ENCODE measurements at regions not wholly inside any gene's neighbourhood (a gene's known extent, or its start where the extent isn't known, plus 50 kb on each side); places are given as distances from the start of the nearest gene placed in this dataset.

GRCh38 chr15:46496491-46497115, 861.8 kb downstream of the SQOR start:
- TF ChIP-seq CTCF (IDR thresholded peaks at IDR 0.05; ENCODE audit: insufficient read depth, low read length), result no peak
- H3K4me3 ChIP-seq (ENCODE audit: low read depth, low read length), result no peak overlapping the region
- no peak for DNase-seq (ENCODE audit: low read depth)

GRCh38 chr15:46502667-46503066, 867.8 kb downstream of the SQOR start:
- no peak for DNase-seq (ENCODE audit: low read depth)
- no peak for TF ChIP-seq CTCF (IDR thresholded peaks at IDR 0.05; ENCODE audit: insufficient read depth, low read length)
- H3K4me3 ChIP-seq (ENCODE audit: low read depth, low read length), result no peak overlapping the region

GRCh38 chr15:46518381-46518780, 883.6 kb downstream of the SQOR start:
- DNase-seq (ENCODE audit: low read depth), result no peak
- H3K4me3 ChIP-seq (ENCODE audit: low read depth, low read length), result no peak overlapping the region
- no peak for TF ChIP-seq CTCF (IDR thresholded peaks at IDR 0.05; ENCODE audit: insufficient read depth, low read length)

GRCh38 chr15:46523701-46524100, 888.9 kb downstream of the SQOR start:
- no peak for DNase-seq (ENCODE audit: low read depth)
- no peak overlapping the region for H3K4me3 ChIP-seq (ENCODE audit: low read depth, low read length)
- no peak for TF ChIP-seq CTCF (IDR thresholded peaks at IDR 0.05; ENCODE audit: insufficient read depth, low read length)

GRCh38 chr15:46525984-46526725, 891.3 kb downstream of the SQOR start:
- TF ChIP-seq CTCF (IDR thresholded peaks at IDR 0.05; ENCODE audit: insufficient read depth, low read length), result no peak
- H3K4me3 ChIP-seq (ENCODE audit: low read depth, low read length), result no peak overlapping the region
- no peak for DNase-seq (ENCODE audit: low read depth)

GRCh38 chr15:46526726-46527110, 891.9 kb downstream of the SQOR start:
- no peak overlapping the region for H3K4me3 ChIP-seq (ENCODE audit: low read depth, low read length)
- no peak for TF ChIP-seq CTCF (IDR thresholded peaks at IDR 0.05; ENCODE audit: insufficient read depth, low read length)
- no peak for DNase-seq (ENCODE audit: low read depth)

Data from fibroblast of the aortic adventitia (primary cell).